ENCODE measurements at regions not wholly inside any gene's neighbourhood (a gene's known extent, or its start where the extent isn't known, plus 50 kb on each side); places are given as distances from the start of the nearest gene placed in this dataset.

DNA sequence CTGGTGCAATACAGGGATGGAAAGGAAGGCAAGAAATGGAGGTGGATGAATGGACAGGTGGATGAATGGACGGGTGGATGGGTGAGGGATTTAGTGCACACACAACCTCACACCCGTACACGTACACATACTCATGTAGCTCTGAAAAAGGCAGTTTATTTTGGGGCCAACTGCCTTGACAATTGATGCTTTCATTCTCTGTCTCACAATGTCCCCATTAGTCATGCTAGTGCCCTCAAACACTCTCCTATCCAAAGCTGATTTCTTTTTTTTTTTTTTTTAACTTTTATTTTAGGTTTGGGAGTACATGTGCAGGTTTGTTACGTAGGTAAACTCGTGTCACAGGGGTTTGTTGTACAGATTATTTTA lies 495.0 kb downstream of the DMAC1 start:
- TF ChIP-seq, protein P1, sequence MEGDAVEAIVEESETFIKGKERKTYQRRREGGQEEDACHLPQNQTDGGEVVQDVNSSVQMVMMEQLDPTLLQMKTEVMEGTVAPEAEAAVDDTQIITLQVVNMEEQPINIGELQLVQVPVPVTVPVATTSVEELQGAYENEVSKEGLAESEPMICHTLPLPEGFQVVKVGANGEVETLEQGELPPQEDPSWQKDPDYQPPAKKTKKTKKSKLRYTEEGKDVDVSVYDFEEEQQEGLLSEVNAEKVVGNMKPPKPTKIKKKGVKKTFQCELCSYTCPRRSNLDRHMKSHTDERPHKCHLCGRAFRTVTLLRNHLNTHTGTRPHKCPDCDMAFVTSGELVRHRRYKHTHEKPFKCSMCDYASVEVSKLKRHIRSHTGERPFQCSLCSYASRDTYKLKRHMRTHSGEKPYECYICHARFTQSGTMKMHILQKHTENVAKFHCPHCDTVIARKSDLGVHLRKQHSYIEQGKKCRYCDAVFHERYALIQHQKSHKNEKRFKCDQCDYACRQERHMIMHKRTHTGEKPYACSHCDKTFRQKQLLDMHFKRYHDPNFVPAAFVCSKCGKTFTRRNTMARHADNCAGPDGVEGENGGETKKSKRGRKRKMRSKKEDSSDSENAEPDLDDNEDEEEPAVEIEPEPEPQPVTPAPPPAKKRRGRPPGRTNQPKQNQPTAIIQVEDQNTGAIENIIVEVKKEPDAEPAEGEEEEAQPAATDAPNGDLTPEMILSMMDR (conservative IDR thresholded peaks at IDR 0.05 in 1 of 2, IDR thresholded peaks at IDR 0.05 in 1 of 2; ENCODE audit: low read depth in 1 of 2, low read length in 2 of 2), result no peak
- TF ChIP-seq EZH2 (IDR thresholded peaks at IDR 0.05; ENCODE audit: low read length, missing control alignments), result no peak

All from fibroblast of lung (primary cell).